Astrocyte of the cerebellum (primary cell): ENCODE measurements at regions not wholly inside any gene's neighbourhood (a gene's known extent, or its start where the extent isn't known, plus 50 kb on each side); places are given as distances from the start of the nearest gene placed in this dataset.
A peak's percentile ranks its signal among the peaks of the same experiment; 100 is the strongest.

Experiments used
- DNase-seq: peaks from one replicate; pipeline ENCODE4 v3.0.0-alpha.2; 2011; ENCODE audit warnings: low read depth
- H3K4me3 ChIP-seq: 2 replicates; pipeline ENCODE4 v1.5.1; 2011; ENCODE audit warnings: mild to moderate bottlenecking, low read depth, low read length, moderate library complexity
- in situ Hi-C: cut with HindIII; loops from 2 replicates; pipeline ENCODE4 v1.10.0; 2017; ENCODE audit warnings: low sequenced_read_pairs
- TF ChIP-seq, protein P1 (sequence below): IDR thresholded peaks from 2 replicates; pipeline ENCODE4 v1.5.1; 2012; ENCODE audit warnings: low read length, low read depth, moderate library complexity, mild to moderate bottlenecking; ENCODE audit errors: missing control alignments

DNA sequence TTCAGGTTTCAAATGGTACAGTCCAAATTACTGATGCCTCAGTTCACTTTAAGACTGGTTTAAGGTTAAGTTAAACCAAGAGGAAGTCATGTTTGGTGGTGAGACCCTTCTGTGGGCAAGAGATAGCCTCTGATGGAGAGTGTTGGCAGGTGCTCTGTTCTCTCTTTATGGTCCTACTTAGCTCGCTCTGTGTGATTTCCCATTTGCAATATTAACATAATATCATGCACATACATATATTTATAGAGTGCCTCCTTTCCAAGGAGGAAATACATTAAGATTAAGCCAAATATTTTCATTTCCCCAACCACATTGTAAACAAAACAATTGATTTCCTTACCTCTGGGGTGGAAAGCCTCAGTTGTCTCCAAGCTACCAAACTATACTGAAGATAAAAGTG is 222.4 kb downstream of the PIK3C3 start:
- in situ Hi-C loops: no loop called here
- H3K4me3 ChIP-seq: no peak overlapping the region

DNA sequence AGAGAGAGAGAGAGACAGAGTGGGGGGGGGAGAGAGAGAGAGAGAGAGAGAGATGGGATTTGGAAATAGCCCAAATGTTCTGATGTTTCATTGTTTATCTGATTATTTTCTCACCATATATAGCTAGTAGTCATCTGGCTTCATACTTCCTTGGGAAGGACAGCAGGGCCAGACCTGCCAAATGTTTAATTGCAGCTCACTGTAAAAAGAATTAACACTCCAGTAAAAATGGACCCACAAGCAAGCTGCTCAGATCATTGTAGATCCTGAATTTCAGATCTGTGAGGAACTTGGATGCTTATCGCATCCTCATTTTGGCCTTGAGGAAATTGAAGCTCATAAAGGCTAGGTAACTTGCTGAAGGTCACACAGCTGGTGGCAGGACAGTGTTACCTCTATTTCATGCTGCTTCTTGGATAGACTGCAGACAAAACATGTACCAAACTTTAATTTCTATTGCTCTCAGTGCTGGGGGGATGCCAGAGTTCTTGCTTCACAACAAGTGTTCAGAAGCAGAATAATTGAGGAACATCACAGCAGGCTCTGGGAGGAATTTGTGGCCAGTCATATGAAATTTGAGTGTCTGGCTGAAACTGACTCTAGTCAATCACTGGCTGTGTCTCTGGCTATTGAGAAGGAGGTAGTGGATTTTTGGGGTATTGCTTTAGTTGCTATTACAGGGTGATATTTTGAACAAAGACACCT is 223.5 kb downstream of the PIK3C3 start:
- in situ Hi-C loops: no loop called here
- TF ChIP-seq, protein P1, sequence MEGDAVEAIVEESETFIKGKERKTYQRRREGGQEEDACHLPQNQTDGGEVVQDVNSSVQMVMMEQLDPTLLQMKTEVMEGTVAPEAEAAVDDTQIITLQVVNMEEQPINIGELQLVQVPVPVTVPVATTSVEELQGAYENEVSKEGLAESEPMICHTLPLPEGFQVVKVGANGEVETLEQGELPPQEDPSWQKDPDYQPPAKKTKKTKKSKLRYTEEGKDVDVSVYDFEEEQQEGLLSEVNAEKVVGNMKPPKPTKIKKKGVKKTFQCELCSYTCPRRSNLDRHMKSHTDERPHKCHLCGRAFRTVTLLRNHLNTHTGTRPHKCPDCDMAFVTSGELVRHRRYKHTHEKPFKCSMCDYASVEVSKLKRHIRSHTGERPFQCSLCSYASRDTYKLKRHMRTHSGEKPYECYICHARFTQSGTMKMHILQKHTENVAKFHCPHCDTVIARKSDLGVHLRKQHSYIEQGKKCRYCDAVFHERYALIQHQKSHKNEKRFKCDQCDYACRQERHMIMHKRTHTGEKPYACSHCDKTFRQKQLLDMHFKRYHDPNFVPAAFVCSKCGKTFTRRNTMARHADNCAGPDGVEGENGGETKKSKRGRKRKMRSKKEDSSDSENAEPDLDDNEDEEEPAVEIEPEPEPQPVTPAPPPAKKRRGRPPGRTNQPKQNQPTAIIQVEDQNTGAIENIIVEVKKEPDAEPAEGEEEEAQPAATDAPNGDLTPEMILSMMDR: no peak
- DNase-seq: no peak
- H3K4me3 ChIP-seq: no peak overlapping the region

More for the DNA sequence above, 222.4 kb downstream of the PIK3C3 start:
- TF ChIP-seq, protein P1: no peak
- DNase-seq: no peak

DNA sequence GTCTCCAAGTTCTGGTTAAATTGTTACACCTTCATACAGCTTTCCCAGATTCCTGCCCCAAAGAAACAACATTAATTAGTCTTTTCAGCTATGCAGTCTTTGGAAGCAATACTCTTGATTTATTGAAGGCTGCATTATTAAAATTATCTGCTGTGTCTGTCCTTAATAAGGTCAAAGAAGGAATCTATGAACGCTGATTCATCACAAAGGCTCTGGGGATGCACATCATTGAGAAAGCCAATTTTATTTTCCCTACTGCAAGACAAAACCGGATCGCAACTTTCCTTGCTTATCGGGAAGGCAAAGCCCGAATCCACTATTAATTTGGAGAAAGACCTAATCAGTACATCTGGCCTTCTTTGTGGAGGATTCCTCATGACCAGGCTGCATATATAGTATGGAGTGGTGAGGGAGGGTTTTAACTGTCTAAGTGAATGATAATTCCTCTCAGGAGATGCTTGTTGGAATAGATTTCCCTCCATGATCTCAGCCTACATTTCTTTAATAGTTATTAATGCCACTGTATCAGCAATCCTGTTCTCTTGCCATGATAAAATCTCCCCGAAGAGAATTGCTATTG is 224.6 kb downstream of the PIK3C3 start:
- in situ Hi-C loops: no loop called here
- no peak for DNase-seq
- TF ChIP-seq, protein P1: no peak
- H3K4me3 ChIP-seq: no peak overlapping the region

DNA sequence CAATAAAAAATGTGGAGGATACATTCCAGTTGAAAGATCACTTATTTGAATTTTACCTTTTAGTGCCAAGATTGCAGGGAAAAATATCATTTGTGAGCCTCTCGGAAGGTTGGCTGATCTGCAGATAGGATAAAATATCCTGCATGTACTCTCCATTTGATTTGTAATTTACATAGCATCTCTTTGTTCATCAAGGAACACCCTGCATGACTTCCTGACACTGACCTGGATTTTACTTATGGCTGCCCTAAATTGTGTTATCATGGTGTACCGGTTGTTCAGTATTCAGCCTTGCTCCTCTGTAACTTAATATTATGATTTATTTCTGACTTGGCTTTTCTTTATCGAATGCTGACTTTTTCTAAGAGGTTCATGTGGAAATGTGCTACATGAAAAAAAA is 226.4 kb downstream of the PIK3C3 start:
- in situ Hi-C loops: no loop called here
- H3K4me3 ChIP-seq: no peak overlapping the region
- TF ChIP-seq, protein P1: no peak
- DNase-seq: no peak

DNA sequence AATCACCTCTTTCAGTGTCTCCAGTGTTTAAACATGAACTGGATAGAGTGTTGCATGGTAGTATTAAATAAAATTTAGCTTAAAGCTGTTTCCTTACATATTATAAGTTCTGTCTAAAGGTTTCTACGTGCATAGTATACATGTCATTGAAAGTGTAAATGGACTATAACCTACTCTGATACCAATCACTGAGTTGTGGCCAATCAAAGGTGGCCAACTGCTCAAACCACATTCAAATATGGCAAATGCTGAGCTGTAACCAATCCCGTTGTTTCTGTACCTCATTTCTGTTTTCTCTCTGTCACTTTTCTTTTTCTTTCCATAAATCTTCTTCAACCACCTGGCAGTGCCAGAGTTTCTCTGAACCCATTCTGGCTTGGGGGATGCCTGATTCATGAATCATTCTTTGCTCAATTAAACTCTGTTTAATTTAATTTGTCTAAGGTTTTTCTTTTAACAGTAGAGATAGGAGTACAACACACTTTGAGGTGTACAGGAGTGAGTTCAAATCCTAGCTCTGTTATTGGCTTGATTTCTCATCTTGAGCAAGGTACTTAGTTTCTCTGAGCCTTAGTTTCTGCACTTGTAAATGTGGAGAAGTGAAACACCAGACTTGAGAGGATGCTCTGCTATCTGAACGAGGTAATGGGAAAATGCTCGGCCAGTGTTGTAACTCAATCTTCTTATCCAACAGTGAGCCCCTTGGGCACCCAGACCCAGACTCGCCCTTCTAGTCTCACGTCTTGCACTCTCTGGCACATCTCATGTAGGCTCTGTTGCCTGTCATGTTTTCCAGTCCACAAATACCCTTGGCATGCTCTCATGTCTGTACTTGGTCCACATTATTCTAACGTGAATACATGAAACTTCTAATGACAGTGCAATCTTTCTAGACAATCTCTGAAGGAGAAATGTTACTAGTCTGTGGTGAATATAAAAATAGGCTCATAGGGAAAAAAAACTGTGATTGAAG is 228.0 kb downstream of the PIK3C3 start:
- DNase-seq: peak; percentile 37
- TF ChIP-seq, protein P1: no peak
- in situ Hi-C loops: no loop called here
- no peak overlapping the region for H3K4me3 ChIP-seq

DNA sequence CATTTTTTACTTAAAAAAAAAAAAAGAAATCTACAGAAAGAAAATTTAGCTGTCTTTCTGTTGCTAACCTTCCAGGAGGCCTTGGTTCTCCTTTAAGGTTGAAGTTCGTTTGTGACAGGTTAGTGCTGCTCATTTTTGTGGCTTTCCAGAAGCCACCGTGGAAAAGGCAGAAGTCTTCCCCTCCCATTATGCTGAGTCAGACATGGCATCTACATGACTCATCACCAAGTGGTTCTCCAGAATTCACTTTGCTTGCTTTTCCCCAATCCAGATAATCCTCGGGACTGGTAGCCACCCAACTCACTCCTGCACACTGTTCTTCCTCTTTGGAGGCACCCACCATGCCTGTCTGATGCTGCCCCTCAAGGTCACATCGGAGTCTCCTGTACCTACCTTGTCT is 228.7 kb downstream of the PIK3C3 start:
- DNase-seq: peak; percentile 86
- in situ Hi-C loops: no loop called here
- TF ChIP-seq, protein P1: no peak
- H3K4me3 ChIP-seq: no peak overlapping the region
